ENCODE measurements at regions not wholly inside any gene's neighbourhood (a gene's known extent, or its start where the extent isn't known, plus 50 kb on each side); places are given as distances from the start of the nearest gene placed in this dataset.

DNA sequence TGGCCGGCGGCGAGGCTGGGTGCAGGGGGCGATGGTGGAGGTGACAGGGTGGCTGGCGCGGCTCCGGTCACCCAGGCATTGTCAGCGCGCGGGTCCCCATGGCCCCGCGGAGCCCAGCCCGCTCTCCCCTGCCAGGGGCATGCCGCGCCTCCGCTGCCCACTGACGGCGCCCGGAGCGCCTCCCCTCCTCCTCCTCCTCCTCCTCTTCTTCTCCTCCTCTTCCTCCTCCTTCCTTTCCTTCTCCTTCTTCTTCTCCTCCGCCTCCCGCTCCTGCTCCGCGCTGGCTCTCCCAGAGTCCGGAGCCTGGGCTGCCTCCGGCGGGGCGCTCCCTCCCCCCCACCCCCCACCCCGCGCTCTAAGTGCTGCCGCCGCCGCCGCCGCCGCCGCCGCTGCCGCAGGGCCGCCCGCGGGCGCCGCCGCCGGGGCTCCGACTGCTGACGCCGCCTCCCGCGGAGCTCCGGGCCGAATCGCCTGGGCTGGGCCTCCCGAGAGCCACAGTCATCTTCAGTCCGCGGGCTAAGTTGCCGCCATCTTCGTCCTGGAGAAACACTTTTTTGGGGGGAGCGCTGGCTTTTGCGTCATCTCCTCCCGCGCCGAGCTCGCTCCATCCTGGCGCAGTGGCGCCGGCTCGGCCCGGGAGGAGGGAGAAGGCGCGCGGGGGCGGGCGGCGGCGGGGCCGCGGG is 348.3 kb downstream of the LIG4 start:
- H3K36me3 Mint-ChIP-seq (ENCODE audit: low read depth) = no peaks in the 10 kb centered on the region
- no peak overlapping the region for H3K27ac Mint-ChIP-seq
- ATAC-seq (ENCODE audit: poor library complexity) = no peak
- no peaks in the 10 kb centered on the region for H3K36me3 ChIP-seq (ENCODE audit: insufficient read depth, low read length)
- POLR2A ChIA-PET = no interaction called here
- H3K4me3 ChIP-seq (ENCODE audit: low read length) = no peak overlapping the region
- H3K27me3 ChIP-seq (ENCODE audit: control insufficient read depth in 1 of 2, insufficient read depth in 2 of 2, low read length in 2 of 2) = peaks cover 26 to 51% of the 10 kb centered on the region in 2 experiments
- peaks cover 62% of the 10 kb centered on the region for H3K27me3 Mint-ChIP-seq
- intact Hi-C loops (cut with DNase I, micrococcal nuclease) = no loop called here
- H3K4me1 Mint-ChIP-seq (ENCODE audit: low read depth) = no peaks in the 10 kb centered on the region
- peaks cover 3% of the 10 kb centered on the region for H3K4me1 ChIP-seq (ENCODE audit: insufficient read depth, low read length)
- H3K4me3 Mint-ChIP-seq = no peak overlapping the region
- no peak for DNase-seq
- no peak overlapping the region for H3K27ac ChIP-seq (ENCODE audit: low read depth in 1 of 2, low read length in 2 of 2)
- peaks cover 4% of the 10 kb centered on the region for H3K9me3 Mint-ChIP-seq
- TF ChIP-seq, protein P1, sequence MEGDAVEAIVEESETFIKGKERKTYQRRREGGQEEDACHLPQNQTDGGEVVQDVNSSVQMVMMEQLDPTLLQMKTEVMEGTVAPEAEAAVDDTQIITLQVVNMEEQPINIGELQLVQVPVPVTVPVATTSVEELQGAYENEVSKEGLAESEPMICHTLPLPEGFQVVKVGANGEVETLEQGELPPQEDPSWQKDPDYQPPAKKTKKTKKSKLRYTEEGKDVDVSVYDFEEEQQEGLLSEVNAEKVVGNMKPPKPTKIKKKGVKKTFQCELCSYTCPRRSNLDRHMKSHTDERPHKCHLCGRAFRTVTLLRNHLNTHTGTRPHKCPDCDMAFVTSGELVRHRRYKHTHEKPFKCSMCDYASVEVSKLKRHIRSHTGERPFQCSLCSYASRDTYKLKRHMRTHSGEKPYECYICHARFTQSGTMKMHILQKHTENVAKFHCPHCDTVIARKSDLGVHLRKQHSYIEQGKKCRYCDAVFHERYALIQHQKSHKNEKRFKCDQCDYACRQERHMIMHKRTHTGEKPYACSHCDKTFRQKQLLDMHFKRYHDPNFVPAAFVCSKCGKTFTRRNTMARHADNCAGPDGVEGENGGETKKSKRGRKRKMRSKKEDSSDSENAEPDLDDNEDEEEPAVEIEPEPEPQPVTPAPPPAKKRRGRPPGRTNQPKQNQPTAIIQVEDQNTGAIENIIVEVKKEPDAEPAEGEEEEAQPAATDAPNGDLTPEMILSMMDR (IDR thresholded peaks at IDR 0.05) = no peak
- peaks cover 0 to 21% of the 10 kb centered on the region in 2 experiments for H3K9me3 ChIP-seq (ENCODE audit: control insufficient read depth in 1 of 2, insufficient read depth in 1 of 2, low read length in 2 of 2)
- CTCF ChIA-PET = no interaction called here

DNA sequence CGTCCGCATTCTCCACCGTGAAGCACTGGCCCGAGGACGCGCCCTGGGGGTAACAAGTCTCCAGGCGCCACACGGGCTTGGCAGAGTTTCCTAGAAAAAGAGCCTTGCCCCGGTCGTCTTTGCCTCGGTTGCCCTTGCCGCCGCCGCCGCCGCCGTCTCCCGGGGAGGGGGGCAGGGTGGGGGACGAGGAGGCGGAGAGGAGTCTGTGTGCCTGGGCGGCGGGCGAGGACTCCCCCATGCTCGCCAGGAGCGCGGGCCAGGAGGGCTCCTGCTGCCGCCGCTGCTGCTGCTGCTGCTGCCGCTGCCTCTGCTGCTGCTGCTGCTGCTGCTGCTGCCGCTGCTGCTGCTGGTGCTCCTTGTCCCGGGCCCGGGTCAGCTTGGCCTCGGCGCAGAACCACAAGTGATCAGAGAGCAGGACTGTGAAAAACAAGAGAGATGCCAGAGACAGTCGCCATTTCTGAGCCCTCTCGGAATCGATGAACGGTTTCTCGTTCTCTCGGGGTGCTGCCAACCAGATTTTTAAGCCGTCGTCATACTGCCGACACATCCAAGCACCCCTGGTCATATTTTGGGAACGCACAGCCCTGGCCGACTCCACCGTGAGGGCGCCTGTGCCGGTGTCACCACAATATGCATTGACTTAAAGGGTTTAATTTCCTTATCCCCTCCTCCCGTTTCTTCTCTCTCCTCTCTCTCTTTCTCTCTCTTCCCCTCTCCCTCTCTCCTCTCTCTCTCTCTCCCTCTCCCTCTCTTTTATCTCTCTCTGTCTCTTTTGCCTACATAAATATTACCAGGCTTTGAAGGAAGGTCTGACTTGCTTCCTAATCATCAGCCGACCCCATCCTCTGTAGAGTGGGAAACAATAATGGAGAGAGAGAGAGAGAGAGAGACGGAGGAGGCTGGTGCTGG is 349.1 kb downstream of the LIG4 start:
- Histone ChIP-seq H3K9me3 (ENCODE audit: control insufficient read depth in 1 of 2, insufficient read depth in 1 of 2, low read length in 2 of 2) (peaks cover 0 to 24% of the 10 kb centered on the region in 2 experiments), H3K27ac (ENCODE audit: low read depth in 1 of 2, low read length in 2 of 2) (no peak overlapping the region), H3K36me3 (ENCODE audit: insufficient read depth, low read length) (no peaks in the 10 kb centered on the region), H3K27me3 (ENCODE audit: control insufficient read depth in 1 of 2, insufficient read depth in 2 of 2, low read length in 2 of 2) (peaks cover 26 to 51% of the 10 kb centered on the region in 2 experiments), H3K4me3 (ENCODE audit: low read length) (no peak overlapping the region), H3K4me1 (ENCODE audit: insufficient read depth, low read length) (peaks cover 3% of the 10 kb centered on the region)
- TF ChIP-seq, protein P1 (IDR thresholded peaks at IDR 0.05) = no peak
- Mint-ChIP-seq H3K27me3 (peaks cover 59% of the 10 kb centered on the region), H3K9me3 (peaks cover 4% of the 10 kb centered on the region), H3K4me1 (ENCODE audit: low read depth) (no peaks in the 10 kb centered on the region), H3K36me3 (ENCODE audit: low read depth) (no peaks in the 10 kb centered on the region), H3K4me3 (no peak overlapping the region), H3K27ac (no peak overlapping the region)
- ChIA-PET CTCF (no interaction called here), POLR2A (no interaction called here)
- intact Hi-C loops (cut with DNase I, micrococcal nuclease) = no loop called here
- no peak for ATAC-seq (ENCODE audit: poor library complexity)
- no peak for DNase-seq

DNA sequence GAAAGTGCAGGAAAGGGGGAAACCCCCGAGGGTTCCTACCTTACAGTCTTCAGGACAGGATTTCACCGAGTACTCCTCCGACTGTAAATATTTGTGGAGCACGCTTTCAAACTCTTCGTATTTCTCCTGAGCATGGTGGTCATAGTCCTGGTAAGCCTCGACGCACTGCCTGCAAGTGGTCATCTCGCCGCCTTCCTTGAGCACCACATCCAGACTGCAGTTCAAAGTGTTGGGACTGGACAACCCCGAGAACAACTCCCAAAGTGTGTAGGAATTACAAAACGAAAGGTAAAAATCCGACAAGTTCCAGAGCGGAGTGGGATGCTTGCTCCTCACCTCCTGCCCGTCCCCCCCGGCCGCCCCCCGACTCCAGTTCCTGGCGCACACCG is 349.7 kb downstream of the LIG4 start:
- H3K27ac Mint-ChIP-seq = no peak overlapping the region

More for the DNA sequence above, 349.7 kb downstream of the LIG4 start:
- CTCF ChIA-PET = no interaction called here
- ATAC-seq (ENCODE audit: poor library complexity) (no peak), DNase-seq (no peak)
- H3K27me3 Mint-ChIP-seq = peaks cover 53% of the 10 kb centered on the region
- TF ChIP-seq, protein P1 (IDR thresholded peaks at IDR 0.05) = no peak
- Histone ChIP-seq H3K27me3 (ENCODE audit: control insufficient read depth in 1 of 2, insufficient read depth in 2 of 2, low read length in 2 of 2) (peaks cover 26 to 51% of the 10 kb centered on the region in 2 experiments), H3K4me1 (ENCODE audit: insufficient read depth, low read length) (peaks cover 3% of the 10 kb centered on the region), H3K4me3 (ENCODE audit: low read length) (no peak overlapping the region), H3K9me3 (ENCODE audit: control insufficient read depth in 1 of 2, insufficient read depth in 1 of 2, low read length in 2 of 2) (peaks cover 0 to 25% of the 10 kb centered on the region in 2 experiments), H3K27ac (ENCODE audit: low read depth in 1 of 2, low read length in 2 of 2) (no peak overlapping the region), H3K36me3 (ENCODE audit: insufficient read depth, low read length) (no peaks in the 10 kb centered on the region)
- intact Hi-C loops (cut with DNase I, micrococcal nuclease) = no loop called here
- H3K4me3 Mint-ChIP-seq = no peak overlapping the region
- POLR2A ChIA-PET = no interaction called here
- no peaks in the 10 kb centered on the region for H3K4me1 Mint-ChIP-seq (ENCODE audit: low read depth)
- peaks cover 4% of the 10 kb centered on the region for H3K9me3 Mint-ChIP-seq
- H3K36me3 Mint-ChIP-seq (ENCODE audit: low read depth) = no peaks in the 10 kb centered on the region

Measured in CD4-positive, alpha-beta T cell (primary cell).